GM19467 (cell line): ENCODE measurements at regions not wholly inside any gene's neighbourhood (a gene's known extent, or its start where the extent isn't known, plus 50 kb on each side); places are given as distances from the start of the nearest gene placed in this dataset.
"Not testable (repeated sequence)": the region's sequence is repeated elsewhere in the genome, so short reads cannot be mapped to it uniquely, and the experiment has no call there.

Experiments
- ATAC-seq: cut with Tn5 transposase; IDR thresholded peaks from one replicate; pipeline ENCODE4 v1.9.1; 2021; ENCODE audit warnings: mild to moderate bottlenecking, moderate library complexity; ENCODE audit not compliant: unreplicated experiment

DNA sequence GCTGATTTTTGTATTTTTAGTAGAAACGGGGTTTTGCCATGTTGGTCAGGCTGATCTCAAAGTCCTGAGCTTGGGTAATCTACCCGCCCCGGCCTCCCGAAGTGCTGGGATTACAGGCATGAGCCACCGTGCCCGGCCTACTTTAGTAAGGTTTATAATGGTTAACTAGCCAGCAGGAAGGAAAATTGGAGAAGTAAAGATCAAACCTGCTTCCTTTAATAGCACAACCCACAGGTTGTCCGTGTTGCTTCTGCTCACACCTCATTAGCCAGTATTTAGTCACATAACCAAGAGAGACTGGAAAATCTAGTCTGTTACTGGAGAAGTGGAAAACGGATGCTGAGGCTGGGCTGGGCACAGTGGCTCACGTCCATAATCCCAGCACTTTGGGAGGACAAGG is 51.9 kb upstream of the TBL1XR1 start:
- no peak for ATAC-seq

DNA sequence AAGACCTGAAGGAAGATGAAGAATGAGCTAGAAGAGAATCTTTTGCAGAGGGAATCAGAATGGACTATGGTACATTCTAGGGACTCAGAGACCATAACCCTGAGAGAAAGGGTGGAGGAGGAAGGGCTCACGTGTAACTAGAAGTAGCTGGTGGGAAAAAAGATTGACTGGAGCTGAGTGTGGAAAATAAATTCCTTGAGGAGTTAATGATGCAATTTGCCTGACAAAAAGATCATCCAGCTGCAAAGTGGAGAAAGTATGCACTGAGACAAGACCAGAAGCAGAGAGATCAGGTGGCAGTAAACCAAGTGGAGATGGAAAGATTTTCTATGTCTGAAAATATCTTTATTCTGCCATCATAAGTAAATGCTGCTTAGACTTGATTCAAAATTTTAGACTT is 52.9 kb upstream of the TBL1XR1 start:
- no peak for ATAC-seq

DNA sequence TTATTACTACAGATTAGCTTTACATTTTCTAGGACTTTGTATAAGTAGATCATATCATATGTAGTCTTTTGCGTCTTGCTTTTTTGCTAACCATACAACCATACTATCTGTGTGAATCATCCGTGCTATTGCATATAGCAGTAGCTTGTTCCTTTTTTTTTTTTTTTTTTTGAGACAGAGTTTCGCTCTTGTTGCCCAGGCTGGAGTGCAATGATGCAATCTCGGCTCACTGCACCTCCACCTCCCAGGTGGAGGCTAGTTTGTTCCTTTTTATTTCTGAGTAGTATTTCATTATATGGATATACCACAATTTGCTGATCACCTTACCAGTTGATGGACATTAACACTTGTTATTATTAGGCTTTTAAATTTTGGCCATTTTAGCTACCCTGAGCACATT is 54.5 kb upstream of the TBL1XR1 start:
- ATAC-seq, result no peak

DNA sequence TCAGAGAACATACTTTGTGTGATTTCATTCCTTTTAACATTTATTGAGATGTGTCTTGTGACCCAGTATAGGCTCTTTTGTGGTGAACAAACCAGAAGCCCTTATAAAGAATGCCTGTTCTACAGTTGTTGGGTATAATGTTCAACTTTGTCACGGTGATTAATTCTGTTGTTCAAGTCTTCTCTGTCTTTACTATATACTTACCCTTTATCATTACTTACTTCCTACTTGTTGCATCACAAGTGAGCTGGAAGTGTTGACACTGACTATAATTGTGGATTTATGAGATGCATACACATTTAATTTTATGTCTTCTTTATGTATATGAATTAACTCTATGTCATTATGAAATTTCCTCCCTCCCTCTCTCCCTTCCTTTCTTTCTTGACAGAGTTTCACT is 59.7 kb upstream of the TBL1XR1 start:
- no peak for ATAC-seq

DNA sequence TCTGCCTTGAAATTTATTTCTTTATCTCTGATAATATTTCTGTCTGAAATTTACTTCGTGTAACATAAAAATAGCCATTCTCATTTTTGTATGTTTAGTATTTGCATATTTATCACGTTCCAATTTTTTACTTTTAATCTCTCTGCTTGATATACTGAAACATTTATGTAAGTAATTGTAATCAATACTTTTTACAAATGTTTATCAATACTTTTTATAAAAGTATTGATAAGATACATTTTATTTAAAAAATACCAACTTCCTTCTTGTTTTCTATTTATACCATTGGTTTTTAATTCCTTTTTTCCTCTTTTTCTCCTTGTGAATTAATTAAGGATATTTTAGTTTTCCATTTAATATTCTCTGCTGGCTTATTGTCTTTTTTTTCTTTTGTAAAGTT is 60.3 kb upstream of the TBL1XR1 start:
- no peak for ATAC-seq

DNA sequence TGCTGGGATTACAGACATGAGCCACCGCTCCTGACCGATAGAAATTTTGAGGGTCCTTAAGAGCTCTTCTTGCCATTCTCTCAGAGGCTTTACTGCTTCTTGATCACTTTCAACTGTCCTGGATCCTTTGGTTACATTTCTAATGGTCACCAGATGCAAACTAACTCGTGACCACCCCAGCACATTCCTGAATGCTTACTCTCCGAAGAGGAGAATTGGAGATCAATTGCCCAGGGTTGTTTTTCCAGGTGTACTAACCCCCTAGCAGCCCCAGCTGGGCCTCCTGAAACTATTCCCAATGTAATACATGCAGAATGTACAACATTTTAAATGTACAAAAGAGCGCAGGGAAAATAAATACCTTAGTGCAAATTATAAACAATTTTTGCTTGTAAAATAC is 65.1 kb upstream of the TBL1XR1 start:
- no peak for ATAC-seq

GRCh38 chr3:177263615-177264368 is 66.5 kb upstream of the TBL1XR1 start:
- no peak for ATAC-seq

DNA sequence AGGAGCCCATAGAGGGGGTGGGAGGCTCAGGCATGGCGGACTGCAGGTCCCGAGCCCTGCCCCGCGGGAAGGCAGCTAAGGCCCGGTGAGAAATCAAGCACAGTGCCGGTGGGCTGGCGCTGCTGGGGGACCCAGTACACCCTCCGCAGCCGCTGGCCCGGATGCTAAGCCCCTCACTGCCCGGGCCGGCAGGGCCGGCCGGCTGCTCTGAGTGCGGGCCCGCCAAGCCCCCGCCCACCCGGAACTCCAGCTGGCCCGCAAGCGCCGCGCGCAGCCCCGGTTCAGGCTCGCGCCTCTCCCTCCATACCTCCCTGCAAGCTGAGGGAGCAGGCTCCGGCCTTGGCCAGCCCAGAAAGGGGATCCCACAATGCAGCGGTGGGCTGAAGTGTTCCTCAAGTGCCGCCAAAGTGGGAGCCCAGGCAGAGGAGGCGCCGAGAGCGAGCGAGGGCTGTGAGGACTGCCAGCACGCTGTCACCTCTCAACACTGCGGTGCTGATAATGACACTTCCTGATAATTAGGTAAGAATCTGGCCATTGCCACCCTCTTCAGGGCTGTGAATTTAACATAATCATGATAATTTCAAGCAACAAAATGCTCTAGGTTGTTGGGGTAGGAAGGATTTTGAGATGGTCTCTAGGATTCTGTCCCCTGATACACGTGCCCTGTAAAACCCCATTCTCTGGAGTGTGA is 74.7 kb upstream of the TBL1XR1 start:
- not testable (repeated sequence) for ATAC-seq

GRCh38 chr3:177278016-177278415 is 80.7 kb upstream of the TBL1XR1 start:
- ATAC-seq, result no peak

DNA sequence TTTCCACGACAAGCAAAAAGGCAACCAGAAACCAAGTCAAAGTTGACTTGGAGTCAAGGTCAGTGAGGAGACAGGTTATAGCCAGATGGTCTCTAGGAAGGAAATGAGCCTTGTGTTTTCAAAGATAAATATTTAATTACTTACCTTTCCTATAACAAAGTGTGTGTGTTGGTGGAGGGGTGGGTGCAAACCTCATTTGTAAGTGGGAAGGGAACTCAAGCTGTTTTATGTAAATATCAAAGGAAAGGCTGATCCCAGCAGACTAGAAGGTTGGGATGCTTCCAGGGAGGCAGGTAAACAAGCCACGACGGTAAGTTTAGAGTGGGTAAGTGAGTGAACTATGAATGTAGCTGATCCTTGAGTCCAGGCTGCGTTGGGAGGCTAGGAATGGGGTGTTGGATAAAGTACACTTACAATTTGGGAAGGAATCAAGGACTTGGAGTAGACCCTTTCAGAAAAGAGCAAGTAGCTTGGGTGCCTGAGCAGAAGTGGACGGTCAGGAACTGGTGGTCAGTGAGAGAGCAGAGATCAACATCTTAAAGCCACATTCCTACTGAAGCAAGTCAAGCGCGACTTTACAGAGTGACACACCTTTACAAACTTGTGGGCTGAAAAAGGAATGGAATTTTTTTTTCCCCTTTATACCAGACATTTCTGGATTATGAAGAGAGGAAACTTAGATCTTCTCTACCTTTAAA is 82.0 kb upstream of the TBL1XR1 start:
- no peak for ATAC-seq

DNA sequence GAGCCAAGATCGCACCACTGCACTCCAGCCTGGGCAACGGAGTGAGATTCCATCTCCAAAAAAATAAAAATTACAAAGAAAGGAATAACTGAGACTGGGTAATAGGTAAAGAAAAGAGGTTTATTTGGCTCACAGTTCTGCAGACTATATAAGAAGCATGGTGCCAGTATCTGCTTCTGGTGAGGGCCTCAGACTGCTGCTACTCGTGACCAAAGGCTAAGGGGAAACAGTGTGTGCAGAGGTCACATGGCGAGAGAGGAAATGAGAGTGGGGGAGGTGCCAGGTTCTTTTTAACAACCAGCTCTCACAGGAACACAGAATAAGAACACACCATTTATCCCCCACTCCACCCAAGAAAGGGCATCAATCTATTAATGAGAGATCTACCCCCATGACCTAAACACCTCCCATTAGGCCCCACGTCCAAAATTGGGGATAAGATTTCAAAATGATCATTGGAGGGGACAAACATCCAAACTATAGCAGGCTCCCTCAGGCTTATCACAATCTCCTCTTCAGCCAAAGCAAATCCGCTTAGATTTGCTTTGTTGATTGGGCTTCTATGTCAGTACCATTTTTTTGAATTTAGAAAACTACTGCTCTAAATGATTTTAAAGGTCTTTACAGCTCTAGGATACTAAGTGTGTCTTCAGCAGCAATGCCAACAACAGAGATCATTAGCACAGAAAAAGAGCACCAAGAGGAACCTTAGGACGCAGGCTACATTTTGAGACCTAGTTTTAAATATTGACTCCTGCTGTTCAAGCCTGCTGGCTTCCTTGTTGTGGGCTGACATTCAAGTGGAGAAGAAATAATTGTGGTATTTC is 84.2 kb upstream of the TBL1XR1 start:
- ATAC-seq, result no peak

DNA sequence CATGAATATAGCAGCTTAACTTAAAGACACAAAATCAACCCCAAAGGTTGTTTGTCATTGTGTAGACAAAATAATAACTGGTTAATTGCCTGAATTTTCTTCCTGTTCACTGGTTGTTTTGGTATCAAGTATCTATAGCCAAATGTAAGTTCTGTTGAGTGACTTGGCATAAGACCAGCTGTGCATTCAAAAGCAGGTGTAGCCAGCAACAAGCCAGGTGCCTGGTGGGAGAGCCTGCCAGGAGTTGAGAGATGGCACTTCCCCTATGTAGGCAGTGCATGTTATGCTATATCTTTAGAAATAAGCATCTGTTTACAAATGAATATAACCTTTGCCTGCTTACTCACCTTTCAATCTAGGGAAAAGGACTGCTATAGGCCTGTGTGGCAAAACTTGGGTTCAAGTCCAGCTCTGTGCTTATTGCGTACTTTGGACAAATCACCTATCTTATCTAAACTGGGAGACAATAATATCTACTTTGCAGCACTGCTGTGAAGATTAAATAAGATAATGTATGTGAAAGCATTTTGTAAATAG is 84.9 kb upstream of the TBL1XR1 start:
- no peak for ATAC-seq

GRCh38 chr3:177283983-177284382 is 86.7 kb upstream of the TBL1XR1 start:
- ATAC-seq, result no peak

GRCh38 chr3:177284383-177284881 is 87.2 kb upstream of the TBL1XR1 start:
- ATAC-seq, result no peak

DNA sequence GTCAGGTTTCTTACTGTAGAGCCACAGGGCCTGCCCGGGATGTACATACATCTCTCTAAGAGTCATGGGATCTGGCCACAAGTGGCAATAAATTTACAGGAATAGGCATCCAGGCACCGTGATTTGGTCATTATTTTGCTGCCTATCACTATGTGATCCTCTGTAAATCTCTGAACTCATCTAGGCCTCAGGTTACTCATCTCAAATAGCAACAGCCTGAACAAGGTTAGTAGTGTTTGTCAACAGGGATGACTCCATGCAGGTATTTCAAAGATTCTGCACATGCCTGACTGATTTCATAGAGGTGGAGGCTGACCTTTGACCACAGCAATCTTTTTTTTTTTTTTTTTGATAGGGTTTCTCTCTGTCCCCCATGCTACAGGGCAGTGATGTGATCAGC is 88.8 kb upstream of the TBL1XR1 start:
- no peak for ATAC-seq

GRCh38 chr3:177287231-177287630 is 89.9 kb upstream of the TBL1XR1 start:
- ATAC-seq, result no peak

DNA sequence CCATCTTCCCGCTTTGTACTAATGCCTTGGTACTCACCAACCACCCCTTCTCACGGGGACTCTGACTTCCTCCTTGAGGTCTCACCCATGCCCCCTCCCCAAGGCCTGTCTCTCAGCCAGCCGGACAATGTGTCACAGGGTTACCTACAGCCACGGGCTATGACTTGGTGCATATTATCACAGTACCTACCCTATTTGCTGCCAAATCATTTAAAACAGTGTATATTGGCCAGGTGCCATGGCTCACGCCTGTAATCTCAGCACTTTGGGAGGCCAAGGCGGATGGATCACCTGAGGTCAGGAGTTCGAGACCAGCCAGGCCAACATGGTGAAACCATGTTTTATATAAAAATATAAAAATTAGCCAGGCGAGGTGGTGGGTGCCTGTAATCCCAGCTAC is 93.4 kb upstream of the TBL1XR1 start:
- no peak for ATAC-seq

DNA sequence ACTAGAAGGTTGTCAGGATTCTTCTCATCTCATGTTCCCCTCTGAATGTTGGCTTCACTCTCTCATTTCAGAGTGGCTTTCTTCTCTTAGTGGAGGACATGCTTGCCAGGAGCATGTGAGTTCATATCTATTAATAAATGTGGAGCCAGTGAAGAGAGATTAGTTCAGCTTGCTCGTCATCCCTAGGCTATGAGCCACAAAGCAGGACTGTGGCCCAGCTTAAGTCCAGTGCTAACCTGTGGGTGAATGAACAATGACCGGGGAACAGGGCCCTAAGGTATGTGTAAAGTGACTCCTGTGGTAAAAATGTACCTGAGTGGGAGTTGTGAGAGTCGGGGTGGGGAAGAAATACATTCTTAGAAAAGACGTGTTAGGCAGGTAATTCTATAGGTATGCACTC is 96.9 kb upstream of the TBL1XR1 start:
- ATAC-seq, result no peak

DNA sequence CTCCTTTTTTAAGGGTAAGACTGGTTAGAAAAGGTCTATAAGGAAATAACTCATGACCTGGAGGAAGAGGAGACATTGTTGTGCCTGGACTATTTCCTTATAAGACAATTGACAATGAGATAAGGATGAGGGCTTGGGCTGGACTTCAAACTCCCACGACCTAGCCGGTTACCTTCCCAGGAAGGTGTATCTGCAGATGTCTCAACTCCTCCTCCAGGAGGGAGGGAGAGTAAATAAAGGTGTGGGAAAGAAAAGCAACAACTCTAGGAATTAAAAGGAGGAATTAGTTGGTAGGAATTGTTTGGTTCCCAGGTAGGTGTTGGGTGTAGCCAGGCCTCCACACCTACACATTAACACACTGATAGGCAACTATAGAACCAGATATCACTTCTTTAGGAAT is 97.8 kb upstream of the TBL1XR1 start:
- ATAC-seq, result no peak

GRCh38 chr3:177299250-177299649 is 102.0 kb upstream of the TBL1XR1 start:
- ATAC-seq, result no peak
